GM18508 (cell line): ENCODE measurements at regions not wholly inside any gene's neighbourhood (a gene's known extent, or its start where the extent isn't known, plus 50 kb on each side); places are given as distances from the start of the nearest gene placed in this dataset.
"Not testable (repeated sequence)": the region's sequence is repeated elsewhere in the genome, so short reads cannot be mapped to it uniquely, and the experiment has no call there.

Experiments
- ATAC-seq: cut with Tn5 transposase; IDR thresholded peaks from one replicate; pipeline ENCODE4 v1.9.1; 2021; ENCODE audit warnings: moderate number of reproducible peaks; ENCODE audit not compliant: insufficient read depth, unreplicated experiment

DNA sequence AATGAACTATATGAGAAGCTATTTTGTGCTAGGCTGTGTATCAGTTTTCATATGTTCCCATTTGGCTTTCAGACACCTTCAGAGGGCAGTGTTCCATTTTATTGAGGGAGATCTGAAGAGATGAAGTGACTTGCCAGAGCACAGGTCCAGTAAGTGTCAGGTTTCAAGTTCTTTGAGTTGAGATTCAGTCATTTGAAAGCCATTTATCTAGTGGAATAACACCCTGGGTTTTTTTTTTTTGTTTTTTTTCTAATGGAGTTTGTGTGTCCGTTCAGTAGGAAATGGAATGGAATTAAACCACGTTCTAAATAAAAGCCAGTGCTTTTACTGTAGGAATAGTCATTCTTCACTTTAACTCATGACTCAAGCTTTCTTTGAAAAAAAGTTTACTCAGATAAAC lies 652.9 kb upstream of the USP24 start:
- no peak for ATAC-seq

DNA sequence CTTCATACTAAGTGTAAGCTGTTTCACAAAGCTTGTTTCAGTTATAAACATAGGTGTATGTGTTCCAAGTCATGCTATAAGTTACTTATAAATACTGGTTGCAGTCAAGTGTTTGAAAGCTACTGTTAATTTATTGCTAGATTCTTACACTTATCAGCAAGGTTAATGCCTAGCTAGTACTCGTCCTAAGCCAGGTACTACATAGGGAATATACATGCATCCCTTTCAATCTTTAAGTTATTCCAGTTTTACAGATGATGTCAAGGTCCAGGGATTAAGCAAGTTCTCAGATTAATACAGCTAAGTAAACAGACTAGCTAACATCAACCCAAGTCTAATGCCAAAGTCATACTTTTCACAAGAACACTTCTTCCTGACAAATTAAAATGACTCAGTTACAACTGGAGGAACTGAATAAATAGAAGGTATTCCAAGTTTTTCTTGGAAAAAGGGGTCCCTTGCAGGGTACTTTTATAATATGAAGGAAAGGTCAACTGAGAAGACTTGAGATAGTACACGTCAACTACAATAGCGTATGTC lies 652.2 kb upstream of the USP24 start:
- ATAC-seq: no peak

DNA sequence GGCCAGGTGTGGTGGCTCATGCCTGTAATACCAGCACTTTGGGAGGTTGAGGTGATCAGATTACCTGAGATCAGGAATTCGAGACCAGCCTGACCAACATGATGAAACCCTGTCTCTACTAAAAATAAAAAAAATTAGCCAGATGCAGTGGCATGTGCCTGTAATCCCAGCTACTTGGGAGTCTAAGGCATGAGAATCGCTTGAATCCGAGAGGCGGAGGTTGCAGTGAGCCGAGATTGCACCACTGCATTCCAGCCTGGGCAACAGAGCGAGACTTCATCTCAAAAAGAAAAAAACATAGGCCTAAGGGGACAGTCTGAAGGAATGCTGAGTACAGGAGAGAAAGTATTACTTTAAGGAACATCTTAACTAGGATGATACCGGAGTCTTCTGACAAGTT lies 650.6 kb upstream of the USP24 start:
- not testable (repeated sequence) for ATAC-seq

DNA sequence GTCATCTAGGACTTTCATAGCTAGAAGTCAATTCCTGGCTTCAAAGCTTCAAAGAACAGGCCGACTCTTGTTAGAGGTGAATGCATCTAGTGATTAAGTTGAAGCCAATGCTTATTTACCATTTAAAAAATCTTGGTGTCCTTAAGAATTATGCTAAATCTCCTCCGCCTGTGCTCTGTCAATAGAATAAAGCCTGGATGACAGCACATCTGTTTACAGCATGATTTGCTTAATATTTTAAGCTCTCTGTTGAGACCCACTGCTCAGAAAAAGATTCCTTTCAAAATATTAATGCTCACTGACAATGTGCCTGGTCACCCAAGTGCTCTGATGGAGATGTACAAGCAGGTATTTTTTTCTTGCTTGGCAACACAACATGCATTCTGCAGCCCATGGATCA lies 649.1 kb upstream of the USP24 start:
- no peak for ATAC-seq

DNA sequence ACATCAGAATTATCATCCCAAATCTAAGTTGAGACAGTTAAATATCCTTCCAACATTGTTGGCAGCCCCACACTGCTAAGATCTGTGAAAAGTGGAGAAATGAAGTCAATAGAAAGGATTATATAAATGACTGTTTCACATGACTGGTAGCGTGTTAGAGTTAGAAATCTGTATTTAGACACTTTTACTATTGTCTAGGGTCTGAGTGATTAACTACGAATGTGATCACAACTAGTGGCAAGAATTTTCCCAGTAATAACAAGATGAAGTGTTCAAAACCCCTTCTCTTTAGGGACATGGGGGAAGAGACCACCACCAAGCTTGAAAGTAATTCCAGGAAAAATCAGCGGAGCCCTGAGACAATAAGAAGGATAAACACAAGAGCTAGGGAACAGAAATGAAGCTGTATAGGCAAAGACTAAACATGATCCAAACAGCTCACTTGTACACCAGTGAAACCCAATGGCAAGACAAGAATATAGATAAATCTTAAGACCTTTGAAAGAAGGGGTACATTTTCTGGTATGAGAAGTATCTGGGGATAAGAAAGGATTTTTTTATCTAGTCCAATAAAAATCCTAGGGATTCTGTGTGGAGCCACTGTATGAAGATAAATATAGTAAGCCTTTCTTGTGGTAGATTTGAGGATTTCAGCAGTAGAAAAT lies 646.6 kb upstream of the USP24 start:
- ATAC-seq: no peak

DNA sequence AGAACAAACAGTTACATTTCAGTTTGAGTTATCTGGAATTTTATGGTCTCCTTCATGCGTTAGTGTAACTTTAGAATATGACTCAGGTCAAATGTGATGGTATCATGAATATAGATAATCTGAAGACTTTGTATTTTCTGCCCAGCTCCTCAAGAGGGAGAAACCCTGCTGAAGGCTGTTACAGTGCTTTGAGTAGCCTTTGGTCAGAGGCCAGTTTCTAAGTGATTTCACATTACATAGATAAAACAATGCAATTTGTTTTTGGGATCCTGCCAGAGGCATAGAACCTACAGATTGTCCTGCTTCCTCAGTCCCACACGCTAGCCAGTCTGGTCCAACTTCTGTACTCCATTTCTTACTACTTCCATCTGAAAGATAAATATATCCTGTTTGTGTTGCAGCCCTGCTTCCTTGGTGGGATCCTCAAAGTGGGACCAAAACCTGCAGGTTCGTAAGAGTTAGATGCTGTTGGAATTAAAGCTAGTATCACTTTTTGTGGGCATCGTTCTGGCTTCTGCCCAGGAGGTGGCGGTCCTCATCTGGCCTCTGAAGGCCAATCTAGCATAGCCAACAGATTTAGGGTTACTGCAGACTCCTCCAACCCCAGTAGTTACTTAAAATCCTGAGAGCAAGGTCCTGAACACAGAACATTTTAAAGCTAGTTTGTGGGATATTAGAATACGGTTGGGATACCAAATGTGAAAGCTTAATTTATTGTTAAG lies 645.8 kb upstream of the USP24 start:
- no peak for ATAC-seq

DNA sequence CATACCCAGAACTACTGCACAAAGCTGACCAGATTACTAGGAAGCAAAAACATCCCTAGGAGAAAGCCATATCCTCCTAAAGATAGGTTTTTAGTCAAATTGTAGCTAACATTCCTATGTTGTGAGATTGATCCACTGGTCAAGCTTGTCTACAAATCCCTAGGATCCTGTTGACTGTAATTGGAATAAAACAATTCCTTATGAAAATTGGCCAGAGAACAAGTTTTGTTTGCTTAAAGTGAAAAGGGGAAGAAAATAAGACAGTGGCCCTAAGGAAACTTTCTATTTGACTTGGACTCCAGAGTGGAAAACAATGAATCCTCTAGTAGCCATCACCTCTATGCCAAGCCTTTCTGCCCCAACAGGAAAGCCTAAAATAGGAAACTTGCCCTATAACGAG lies 645.2 kb upstream of the USP24 start:
- ATAC-seq: no peak

DNA sequence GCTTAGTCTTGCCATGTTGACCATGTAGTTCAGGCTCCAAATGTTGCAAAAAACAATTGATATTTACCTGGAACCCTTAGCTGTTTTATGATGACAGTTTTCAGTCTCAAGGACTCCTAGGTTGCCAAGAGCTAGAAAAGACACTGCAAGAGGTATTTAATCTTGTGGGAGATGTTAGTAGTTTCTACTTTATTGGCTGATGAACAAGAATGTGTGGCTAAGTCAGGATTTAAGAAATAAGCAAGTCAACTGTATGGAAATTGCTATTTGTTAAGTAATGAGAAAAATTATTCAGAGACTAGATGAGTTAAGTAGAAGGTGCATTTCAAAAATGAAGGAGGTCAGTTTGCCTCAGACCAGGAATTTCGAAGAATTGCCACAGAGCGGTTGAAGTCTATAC lies 639.7 kb upstream of the USP24 start:
- no peak for ATAC-seq

DNA sequence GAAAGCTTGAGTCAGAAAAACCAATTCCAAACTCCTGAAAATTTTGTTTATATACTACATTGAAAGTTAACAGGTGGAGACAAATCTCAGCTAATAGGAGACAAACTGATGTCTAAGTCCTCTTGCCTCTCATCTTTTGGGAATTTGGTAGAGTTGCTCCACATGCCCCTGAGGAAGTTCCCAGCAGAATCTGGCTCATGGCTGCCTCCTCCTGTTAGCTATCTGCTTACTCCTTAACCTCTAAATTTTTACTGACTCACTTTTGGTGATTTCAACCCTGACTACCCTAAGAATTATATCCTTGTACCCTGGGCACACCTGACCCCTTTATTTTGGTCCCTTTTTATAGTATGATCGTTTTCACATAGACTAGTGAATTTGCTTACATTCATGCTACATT lies 633.7 kb upstream of the USP24 start:
- no peak for ATAC-seq

DNA sequence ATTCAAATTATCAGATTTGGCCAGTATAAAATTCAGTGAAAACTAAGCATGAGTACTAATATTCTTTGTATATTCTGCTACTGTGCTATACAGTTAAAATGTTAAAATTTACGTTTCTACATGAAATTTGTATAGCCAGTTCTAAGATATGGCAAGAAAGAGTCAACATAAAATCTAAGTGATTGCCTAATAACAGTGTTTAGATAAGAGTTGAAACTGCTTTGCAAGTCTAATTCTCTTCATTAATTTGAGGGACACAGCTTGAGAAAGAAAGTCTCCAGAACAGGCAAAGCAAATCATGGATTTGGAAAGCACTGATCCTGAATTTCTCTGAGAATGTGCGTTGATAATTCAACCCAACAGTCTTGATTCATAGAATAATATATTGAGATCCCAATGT lies 630.9 kb upstream of the USP24 start:
- ATAC-seq: no peak

DNA sequence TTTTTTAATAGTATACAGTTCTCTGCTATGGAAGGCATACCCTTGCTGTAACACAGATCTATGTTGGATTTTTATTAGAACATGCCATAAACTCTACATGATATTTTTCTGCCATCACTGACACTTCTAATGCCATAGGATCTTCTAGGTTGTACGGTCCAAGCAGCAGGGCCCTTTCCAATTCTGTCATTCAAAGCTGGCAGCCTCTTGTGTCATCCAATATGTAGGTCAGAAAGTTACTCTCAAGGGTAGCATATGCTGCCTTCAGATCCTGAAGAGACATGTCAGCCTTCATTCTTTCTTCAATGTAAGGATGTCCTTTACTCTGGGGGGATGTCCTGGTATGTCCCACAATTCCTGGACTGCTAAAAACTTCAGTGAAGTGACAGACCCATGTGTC lies 629.2 kb upstream of the USP24 start:
- no peak for ATAC-seq

DNA sequence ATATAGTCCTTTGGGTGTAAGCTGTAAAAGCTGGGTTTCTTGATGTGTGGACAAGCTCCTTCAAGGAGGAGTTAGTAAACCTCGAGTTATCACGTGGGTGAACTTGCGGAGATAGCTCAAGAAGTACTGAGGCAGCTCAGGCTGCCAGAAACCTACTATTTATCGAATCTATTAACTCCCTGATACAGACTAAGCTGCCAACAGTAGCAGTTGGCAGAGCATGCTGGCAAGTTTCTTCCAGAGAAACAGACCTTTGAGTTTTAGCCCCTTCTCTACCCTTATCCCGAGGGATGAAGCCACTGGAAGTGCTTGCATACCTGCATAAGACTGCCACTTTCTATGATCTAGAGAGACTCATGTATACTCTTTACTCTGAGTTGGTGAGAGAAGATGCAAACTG lies 624.5 kb upstream of the USP24 start:
- ATAC-seq: no peak

DNA sequence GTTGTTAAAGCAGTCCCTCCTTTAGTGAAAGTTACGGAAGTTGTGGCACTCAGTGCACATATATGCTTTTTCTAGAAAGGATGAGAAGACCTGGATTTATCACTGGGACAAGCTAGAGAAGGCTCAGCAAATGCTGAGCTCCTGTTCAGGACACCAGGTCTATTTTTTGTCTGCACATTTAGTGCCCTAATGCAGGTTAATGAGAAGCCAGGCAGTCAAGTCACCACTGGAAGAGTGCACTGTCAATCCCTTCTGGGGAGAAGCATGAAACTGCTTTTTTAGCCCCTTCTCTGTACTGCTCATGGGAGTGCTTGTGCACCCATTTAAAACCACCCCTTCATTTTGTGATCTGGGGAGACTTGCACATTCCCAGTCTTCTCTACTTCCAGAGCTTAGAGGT lies 624.1 kb upstream of the USP24 start:
- no peak for ATAC-seq

DNA sequence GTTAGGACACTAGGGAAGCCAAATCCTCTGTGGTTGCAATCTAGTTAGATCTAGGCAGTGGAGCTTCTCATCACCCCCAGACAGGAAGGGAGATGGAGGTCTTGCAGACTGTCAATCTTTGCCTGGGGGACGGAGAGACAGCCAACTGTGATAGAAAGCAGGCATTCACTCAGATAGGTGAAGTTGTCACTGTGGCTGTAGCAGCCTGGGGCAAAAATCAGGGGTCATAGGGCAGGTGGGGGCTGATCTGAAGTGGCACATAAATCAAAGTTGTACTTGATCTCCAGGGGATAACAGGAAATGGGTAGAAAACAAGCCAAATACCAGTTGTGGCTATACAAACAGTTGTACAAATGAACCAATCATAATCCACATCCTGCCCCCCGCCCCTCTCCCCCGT lies 620.9 kb upstream of the USP24 start:
- no peak for ATAC-seq

DNA sequence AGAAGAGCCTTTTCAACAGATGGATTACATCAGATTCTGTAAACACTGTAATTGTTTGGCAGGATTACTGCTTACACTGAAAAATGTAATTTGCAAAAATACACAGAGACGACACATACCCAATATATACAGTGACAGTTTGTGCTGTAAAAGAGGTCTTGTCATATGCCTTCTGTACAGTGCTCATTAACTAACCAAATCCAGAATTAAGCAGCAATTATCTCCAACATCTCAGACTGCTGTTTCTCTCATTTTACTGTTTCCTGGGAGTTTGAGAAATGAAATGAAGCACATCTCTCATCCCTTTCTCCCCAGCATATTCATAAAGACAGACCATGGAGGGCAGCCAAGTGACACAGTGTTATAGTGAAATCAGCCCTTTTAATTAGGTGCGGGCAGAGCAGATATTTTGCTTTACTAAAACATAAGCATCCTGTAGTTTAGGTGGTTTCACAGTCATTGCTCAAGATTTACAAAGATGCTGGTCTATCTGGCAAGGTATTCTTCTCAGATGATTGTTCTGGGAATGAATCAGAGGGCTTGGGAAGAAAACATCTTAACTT lies 618.4 kb upstream of the USP24 start:
- ATAC-seq: no peak

DNA sequence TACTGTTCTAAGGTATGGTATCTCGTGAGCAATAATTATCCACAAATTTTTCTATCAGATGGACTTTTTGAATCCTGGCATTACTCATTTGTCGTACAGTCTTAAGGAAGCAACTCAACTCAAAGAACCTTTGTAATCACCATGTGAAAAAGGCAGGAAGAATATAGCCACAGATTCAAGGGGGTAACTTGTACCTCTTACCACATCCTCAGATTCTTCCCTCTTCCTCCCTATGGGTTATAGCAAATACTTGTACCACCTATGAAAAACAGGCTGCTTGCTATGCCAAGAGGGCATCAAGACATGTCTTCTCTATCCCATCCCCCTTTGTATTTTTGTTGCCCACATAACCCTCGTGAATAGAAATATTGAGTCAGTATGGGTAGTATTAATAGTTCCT lies 616.6 kb upstream of the USP24 start:
- no peak for ATAC-seq

DNA sequence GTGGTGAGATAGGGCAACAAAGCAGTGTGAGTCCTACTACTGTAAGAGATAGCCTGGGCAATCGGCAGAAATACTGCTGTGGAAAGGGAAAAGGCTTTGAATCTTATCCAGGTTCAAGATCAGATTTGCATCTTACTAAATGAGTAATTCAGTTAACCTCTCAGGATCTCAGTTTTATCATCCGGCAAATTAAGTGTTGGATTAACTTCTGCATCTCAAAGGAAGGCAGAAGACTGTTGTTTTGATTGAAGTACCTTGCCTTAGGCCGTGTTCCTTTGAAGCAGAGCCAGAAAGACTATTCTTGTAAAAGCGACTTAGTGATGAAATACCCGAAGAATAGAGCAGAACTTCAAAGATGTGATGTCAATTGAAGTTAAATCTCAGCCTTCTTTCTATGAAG lies 612.9 kb upstream of the USP24 start:
- no peak for ATAC-seq

DNA sequence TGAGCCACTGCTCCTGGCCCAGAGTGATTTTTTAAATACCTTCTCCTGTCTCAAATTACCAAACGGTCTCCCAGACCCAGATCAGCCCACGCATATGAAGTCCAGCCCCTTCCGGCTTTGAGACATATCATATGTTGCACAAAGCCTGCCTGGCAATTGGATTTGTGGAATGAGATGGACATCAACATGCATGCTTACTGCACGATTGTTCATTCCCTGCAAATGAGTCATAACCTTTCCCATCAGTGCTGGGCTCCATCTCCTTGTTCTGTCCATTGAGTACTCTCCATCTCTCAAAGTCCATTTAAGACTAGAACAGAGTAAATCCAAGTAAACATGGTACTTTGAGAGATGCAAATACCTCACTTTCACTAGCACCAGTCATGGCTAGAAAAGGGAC lies 612.2 kb upstream of the USP24 start:
- no peak for ATAC-seq

DNA sequence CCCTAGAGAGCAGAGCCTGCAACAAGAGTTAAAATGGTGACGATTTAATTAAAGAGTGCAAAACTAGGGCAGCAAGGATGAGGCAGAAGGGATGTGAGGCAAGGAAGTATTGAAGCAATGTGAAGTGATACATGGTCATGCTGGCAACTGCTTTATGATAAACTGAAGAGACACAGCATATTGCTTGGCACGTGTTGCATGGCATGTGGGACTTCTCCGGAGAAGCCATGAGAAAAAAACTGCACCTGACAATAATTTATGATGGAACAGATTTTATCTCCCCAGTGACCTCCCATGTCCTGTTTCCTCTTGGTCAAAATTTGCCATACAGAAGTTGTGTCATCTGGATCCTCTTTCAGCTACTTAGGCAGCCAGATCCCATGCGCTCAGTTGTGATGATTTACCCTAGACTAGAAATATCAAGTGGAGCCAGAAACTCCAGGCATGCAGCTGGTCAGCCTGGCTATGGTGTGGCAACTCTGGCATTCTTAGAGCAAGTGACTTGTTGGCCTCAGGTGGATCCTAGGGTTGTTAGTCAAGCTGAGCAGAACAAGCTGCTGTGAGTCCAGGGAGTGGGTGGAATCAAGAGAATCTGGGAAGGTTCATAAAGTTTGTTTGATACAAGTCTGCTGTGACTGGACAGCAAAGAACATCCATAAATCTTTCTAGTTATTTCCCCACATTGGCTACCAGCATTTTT lies 611.4 kb upstream of the USP24 start:
- no peak for ATAC-seq

DNA sequence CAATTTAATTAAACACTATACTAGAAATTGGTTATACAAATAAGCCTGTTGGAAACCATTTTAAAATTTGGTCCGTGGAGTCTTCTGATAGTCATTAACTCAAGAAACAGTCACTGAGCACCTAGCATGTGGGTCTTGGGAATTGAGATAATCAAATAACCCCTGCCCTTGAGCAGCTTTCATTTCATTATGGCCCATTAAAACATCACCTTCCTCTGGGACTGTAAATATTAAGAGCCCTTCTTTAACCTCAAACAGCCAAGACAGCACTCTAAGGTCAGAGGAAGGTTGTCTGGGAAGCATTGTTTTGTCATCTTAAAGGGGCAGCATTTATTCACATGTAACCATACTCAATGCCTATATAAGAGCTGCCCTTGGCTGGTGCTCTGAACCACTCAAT lies 610.3 kb upstream of the USP24 start:
- ATAC-seq: no peak

DNA sequence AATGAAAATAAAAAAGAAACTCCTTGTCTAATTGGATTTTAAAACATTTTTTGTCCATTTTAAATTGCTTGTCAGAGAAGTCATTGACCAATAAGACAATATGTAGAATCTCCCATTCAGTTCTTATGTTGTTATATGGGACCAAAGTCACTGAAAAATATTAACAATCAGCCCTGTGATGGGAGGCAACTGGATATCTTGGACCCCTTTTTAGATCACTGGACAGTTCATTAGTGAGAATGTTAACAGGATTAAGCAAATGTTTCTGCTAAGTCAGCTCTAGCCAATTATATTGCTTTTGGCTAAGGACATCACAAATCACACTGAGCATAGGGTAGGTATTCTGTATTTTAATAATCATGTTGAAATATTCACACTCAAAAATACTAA lies 609.1 kb upstream of the USP24 start:
- no peak for ATAC-seq
